HUES48 (cell line): ENCODE measurements at regions not wholly inside any gene's neighbourhood (a gene's known extent, or its start where the extent isn't known, plus 50 kb on each side); places are given as distances from the start of the nearest gene placed in this dataset.

ENCODE experiments used
- H3K27ac ChIP-seq: one replicate; pipeline ENCODE4 v1.7.0; 2013; ENCODE audit warnings: low read depth, low read length, inconsistent platforms
- H3K27me3 ChIP-seq: 2 replicates; pipeline ENCODE4 v1.6.1; 2013; ENCODE audit warnings: mild to moderate bottlenecking, low read length; ENCODE audit not compliant: control insufficient read depth, insufficient read depth
- H3K36me3 ChIP-seq: 2 replicates; pipeline ENCODE4 v1.6.1; 2013; ENCODE audit warnings: low read length; ENCODE audit not compliant: control insufficient read depth, insufficient read depth
- H3K4me1 ChIP-seq: 2 replicates; pipeline ENCODE4 v1.6.1; 2013; ENCODE audit warnings: mild to moderate bottlenecking, low read length; ENCODE audit not compliant: control insufficient read depth, insufficient read depth
- H3K4me3 ChIP-seq: 2 replicates; pipeline ENCODE4 v1.5.1; 2013; ENCODE audit warnings: mild to moderate bottlenecking, low read depth, low read length
- H3K9ac ChIP-seq: 2 replicates; pipeline ENCODE4 v1.6.1; 2013; ENCODE audit warnings: mild to moderate bottlenecking, low read depth, low read length, moderate library complexity
- H3K9me3 ChIP-seq: 2 replicates; pipeline ENCODE4 v1.6.1; 2013; ENCODE audit warnings: low read length; ENCODE audit not compliant: control insufficient read depth, insufficient read depth

DNA sequence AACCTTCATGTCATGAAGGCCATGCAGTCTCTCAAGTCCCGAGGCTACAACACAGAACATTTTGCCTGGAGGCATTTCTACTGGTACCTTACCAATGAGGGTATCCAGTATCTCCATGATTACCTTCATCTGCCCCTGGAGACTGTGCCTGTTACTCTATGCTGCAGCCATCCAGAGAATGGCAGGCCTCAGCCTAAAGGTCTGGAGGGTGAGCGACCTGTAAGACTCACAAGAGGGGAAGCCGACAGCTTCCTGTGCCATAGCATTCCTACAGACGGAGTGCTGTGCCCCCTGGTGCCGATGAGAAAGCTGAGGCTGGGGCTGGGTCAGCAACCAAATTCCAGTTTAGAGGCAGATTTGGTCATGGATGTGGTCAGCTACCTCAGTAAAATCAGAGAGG is 51.3 kb upstream of the CADPS start:
- Histone ChIP-seq H3K4me1 (no peaks in the 10 kb centered on the region), H3K36me3 (no peaks in the 10 kb centered on the region), H3K27ac (no peak overlapping the region), H3K9me3 (no peaks in the 10 kb centered on the region), H3K4me3 (no peak overlapping the region), H3K27me3 (no peaks in the 10 kb centered on the region), H3K9ac (no peak overlapping the region)

DNA sequence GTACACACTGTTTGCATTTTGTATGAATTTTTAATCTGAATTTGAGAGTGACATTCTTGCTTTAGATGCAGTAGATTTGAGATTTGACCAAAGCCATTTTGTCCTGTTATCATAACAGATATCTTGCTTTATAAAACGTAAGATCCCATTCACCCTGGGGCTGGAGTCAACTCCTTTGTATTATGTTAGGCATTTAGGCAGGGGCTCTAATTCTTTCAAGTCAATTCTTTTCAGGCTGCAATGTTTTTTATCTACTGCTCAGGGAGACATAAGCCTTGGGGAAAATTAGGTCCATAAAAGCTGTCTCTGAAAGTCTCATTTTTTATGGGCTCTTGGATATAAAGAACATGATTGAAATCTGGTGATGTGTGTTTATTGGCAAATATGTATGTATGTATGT is 53.0 kb upstream of the CADPS start:
- H3K9ac ChIP-seq = no peak overlapping the region
- H3K27ac ChIP-seq = no peak overlapping the region
- no peaks in the 10 kb centered on the region for H3K27me3 ChIP-seq
- no peak overlapping the region for H3K4me3 ChIP-seq
- H3K9me3 ChIP-seq = no peaks in the 10 kb centered on the region
- no peaks in the 10 kb centered on the region for H3K36me3 ChIP-seq
- H3K4me1 ChIP-seq = peaks cover 4% of the 10 kb centered on the region; the same call in 1 of the 2 replicates

DNA sequence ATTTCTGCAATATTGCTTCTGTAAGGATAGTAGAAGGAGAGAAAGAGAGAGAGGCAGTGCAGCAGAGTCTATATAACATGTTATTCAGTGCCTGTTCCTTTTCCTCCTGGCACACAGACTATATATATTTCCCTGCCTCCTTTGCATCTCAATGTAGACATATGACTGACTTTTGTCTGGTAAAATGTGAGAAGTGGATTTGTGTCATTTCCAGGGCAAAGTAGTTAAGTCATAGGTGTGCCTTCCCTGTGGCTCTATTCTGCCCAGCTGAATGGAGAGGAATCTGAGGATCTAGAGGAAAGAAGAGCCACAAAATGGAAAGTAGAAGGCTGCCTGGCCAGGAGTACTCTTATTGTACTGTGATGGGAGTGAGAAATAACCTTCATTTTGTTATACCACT is 54.6 kb upstream of the CADPS start:
- H3K4me3 ChIP-seq = no peak overlapping the region
- no peak overlapping the region for H3K27ac ChIP-seq
- peaks cover 7% of the 10 kb centered on the region; the same call in 1 of the 2 replicates for H3K4me1 ChIP-seq
- H3K9ac ChIP-seq = no peak overlapping the region
- H3K27me3 ChIP-seq = no peaks in the 10 kb centered on the region
- H3K36me3 ChIP-seq = no peaks in the 10 kb centered on the region
- no peaks in the 10 kb centered on the region for H3K9me3 ChIP-seq

DNA sequence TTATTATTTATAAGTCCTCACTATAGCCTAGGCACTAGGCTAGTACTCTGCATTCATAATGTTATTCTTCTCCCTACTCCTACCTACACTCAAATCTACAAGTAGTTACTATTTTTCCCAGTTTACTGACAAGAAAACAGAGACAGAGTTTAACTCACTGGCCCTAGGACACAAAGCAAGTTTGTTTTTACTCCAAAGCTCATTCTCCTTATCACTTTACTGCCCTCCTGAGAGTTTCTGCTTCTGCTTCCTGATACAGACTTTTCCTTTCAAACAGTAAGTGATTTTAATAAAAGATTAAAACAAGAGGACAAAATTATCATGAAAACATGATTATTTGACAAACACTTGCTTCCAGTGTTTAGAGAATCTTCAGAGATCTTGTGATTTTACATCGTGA is 60.6 kb upstream of the CADPS start:
- Histone ChIP-seq H3K27ac (no peak overlapping the region), H3K4me1 (peaks cover 10% of the 10 kb centered on the region), H3K9ac (no peak overlapping the region), H3K27me3 (no peaks in the 10 kb centered on the region), H3K9me3 (no peaks in the 10 kb centered on the region), H3K4me3 (no peak overlapping the region), H3K36me3 (no peaks in the 10 kb centered on the region)

DNA sequence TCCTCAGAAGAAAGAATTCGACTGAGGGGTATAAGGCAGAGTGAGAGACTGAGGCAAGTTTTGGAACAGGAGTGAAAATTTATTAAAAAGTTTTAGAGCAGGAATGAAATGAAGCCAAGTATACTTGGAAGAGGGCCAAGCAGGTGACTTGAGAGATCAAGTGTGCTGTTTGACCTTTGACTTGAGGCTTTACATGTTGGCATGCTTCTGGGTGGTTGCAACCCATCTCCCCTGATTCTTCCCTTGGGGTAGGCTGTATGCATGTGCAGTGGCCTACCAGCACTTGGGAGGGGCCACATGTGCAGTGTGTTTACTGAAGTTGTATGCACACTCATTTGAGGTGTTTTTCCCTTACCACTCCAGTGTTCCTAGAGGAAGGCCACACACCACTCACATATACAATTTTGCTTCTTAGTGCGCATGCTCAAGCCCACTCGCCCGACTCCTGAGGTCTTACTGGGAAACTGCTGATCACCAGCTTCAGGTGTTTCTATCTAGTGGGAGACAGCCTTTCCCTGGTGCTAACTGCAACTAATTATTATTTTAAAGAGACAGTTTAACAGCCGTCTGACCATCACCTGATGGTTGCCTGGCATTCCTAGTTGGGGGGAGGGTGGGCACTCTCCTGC is 61.5 kb upstream of the CADPS start:
- no peaks in the 10 kb centered on the region for H3K36me3 ChIP-seq
- H3K9me3 ChIP-seq = no peaks in the 10 kb centered on the region
- H3K9ac ChIP-seq = no peak overlapping the region

DNA sequence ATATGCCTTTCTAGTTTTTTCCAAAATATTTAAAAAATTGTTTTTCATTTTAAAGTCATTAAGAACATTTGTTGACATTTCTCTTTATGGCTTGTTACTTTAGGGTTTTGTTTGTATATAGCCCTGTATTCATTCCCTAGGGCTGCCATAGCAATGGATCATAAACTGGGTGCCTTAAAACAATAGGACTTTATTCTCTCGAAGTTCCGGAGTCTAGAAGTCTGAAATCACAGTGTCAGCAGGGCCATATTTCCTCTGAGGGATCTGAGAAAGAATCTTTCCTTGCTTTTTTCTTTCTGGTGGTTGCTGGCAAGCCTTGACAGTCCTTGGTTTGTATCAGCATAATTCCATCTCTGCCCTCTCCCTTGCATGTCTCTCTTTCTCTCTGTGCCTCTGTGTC is 63.4 kb upstream of the CADPS start:
- no peak overlapping the region for H3K27ac ChIP-seq
- peaks cover 11% of the 10 kb centered on the region for H3K4me1 ChIP-seq
- no peaks in the 10 kb centered on the region for H3K27me3 ChIP-seq

More for the DNA sequence above, 61.5 kb upstream of the CADPS start:
- Histone ChIP-seq H3K4me1 (peaks cover 19% of the 10 kb centered on the region), H3K27me3 (no peaks in the 10 kb centered on the region), H3K4me3 (no peak overlapping the region), H3K27ac (no peak overlapping the region)

DNA sequence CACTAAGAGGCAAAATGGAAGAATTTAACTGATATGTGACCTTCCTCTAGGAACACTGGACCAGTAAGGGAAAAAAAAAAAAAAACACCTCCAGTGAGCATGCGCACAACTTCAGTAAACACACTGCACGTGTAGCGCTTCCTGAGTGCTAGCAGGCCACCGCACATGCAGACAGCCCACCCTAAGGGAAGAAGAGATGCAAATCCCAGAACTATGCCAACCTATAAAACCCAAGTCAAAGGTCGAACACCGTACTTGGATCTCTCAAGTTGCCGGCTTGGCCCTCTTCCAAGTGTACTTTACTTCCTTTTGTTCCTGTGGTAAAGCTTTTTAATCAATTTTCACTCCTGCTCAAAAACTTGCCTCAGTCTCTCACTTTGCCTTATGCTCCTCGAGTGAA is 64.5 kb upstream of the CADPS start:
- Histone ChIP-seq H3K27me3 (no peaks in the 10 kb centered on the region), H3K27ac (no peak overlapping the region), H3K36me3 (no peaks in the 10 kb centered on the region), H3K9me3 (no peaks in the 10 kb centered on the region), H3K9ac (no peak overlapping the region), H3K4me1 (peaks cover 11% of the 10 kb centered on the region), H3K4me3 (no peak overlapping the region)

More for the DNA sequence above, 63.4 kb upstream of the CADPS start:
- Histone ChIP-seq H3K4me3 (no peak overlapping the region), H3K9ac (no peak overlapping the region), H3K9me3 (no peaks in the 10 kb centered on the region), H3K36me3 (no peaks in the 10 kb centered on the region)

DNA sequence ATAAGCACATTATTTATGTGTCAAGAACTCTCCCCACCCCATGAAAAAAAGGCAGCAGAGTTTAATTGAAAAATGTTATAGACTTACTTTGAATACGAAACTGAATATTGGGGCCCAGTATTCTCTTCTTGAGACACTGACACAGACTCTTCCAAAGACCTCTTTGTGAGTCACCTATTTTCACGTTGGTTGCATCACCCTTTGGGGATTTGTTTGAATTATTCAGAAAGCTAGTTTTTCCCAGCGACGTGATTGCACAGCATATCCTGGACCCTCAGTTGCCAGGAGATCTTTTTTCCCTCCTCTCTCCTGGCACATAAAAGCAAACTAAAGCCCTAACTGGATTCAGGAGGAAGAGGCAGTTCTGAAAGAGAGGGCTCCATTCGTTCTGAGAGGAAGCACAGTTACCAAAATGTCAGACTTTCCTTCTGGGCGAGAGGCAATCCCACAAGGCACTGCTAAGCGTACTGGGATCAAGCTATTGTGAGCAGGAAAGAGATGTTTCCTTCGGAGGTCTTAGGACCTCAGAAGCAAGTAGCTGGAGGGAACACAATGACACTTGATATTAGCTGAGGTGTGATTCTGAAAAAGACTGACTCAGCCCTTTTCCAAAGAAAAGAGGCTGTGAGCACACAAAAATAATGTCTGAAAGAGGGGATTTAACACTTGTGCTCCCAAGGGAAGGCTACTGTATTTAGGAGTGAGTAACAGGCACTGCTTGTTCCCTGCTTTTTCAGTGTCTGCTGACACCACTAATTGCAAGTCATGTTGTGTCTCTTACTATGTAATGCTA is 65.8 kb upstream of the CADPS start:
- Histone ChIP-seq H3K27ac (peak overlapping the region; percentile 77), H3K27me3 (no peaks in the 10 kb centered on the region), H3K4me3 (no peak overlapping the region), H3K9me3 (no peaks in the 10 kb centered on the region), H3K9ac (peak overlapping the region; percentile 38), H3K36me3 (no peaks in the 10 kb centered on the region), H3K4me1 (peaks cover 11% of the 10 kb centered on the region)

DNA sequence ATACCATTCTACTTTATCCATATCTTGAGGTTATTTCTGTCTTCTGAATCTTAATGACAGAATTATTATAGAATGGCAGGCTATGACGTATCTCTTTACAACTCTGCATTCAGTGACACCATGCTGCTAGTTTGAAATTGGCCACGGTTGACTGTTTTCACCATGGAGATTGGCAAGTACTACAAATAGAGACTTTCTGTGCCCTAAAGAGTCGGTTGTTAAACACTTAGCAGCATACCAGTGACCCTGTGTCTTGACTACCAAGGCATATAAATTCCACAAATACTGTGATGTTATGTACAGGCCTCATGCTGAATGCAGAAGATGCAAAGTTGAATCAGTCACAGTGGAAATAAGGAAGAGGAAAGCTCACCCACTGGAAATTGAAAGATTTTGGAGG is 67.0 kb upstream of the CADPS start:
- Histone ChIP-seq H3K4me1 (peaks cover 11% of the 10 kb centered on the region), H3K4me3 (no peak overlapping the region), H3K36me3 (no peaks in the 10 kb centered on the region), H3K9ac (no peak overlapping the region), H3K27me3 (no peaks in the 10 kb centered on the region), H3K9me3 (no peaks in the 10 kb centered on the region), H3K27ac (no peak overlapping the region)

DNA sequence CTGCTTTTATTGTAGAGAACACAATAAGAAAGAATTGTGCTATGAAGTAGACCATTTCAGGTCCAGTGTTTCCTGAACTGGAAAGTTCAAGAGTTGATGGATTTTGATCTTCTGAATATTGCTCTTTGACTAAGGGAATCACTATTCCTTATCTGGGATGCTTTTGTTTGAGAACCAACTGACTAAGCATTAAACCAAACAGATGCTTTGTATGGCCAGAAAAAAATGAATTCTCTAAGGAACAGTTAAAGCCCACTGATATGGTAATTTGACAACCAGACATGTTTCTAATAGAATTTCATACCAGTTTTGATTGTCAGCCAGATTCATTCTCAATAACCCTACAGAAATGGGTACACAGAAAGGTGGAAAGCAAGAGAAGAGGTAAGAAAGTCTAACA is 67.5 kb upstream of the CADPS start:
- peaks cover 11% of the 10 kb centered on the region for H3K4me1 ChIP-seq
- no peaks in the 10 kb centered on the region for H3K36me3 ChIP-seq
- H3K4me3 ChIP-seq = no peak overlapping the region
- H3K27me3 ChIP-seq = no peaks in the 10 kb centered on the region
- H3K9me3 ChIP-seq = no peaks in the 10 kb centered on the region
- H3K9ac ChIP-seq = no peak overlapping the region
- no peak overlapping the region for H3K27ac ChIP-seq

DNA sequence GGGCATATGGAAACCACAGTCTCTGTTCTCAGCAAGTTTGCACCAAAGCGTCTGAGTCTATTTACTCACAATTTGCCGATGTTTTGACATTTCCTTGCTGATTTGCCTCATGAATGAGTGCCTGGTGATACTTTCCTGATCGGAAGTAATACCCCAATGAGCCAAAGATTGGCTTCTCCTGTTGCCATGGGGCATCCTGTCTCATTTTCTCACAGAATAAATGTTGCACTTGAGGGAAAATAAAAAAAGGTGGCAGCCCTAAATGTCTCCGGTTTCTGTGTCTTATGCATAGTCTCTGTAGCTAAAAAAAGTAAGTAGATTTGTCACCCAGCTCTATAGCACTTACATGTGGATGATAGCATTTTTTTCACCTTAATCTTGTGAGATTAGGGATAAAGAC is 73.7 kb upstream of the CADPS start:
- no peaks in the 10 kb centered on the region for H3K27me3 ChIP-seq
- H3K4me3 ChIP-seq = no peak overlapping the region
- H3K27ac ChIP-seq = no peak overlapping the region
- H3K4me1 ChIP-seq = peaks cover 18% of the 10 kb centered on the region
- H3K9ac ChIP-seq = no peak overlapping the region
- H3K9me3 ChIP-seq = no peaks in the 10 kb centered on the region
- H3K36me3 ChIP-seq = peaks cover 13% of the 10 kb centered on the region
